Spleen (tissue), 7 donors: ENCODE measurements at regions not wholly inside any gene's neighbourhood (a gene's known extent, or its start where the extent isn't known, plus 50 kb on each side); places are given as distances from the start of the nearest gene placed in this dataset.

Source experiments
- POLR2AphosphoS5 ChIP-seq, 3 donors: sonication (generic); formaldehyde crosslinking; IDR thresholded peaks; one replicate each; pipeline ENCODE4 v1.5.1; 2017; ENCODE audit warnings: antibody characterized with exemption in 3 of 3
- TF ChIP-seq, protein P1 (sequence below), 11 experiments: fragments of 200-600 bp in 7 of 11; fragments of 450-650 bp in 4 of 11; sonication (generic) in 4 of 11; IDR thresholded peaks in 8 of 11; conservative IDR thresholded peaks in 3 of 11; 1 replicate in 7 of 11; 2 replicates in 4 of 11; pipeline versions ENCODE4 v1.4.0 to v1.8.0; 2016 to 2021; ENCODE audit warnings: antibody characterized with exemption in 11 of 11, inconsistent platforms in 4 of 11, mild to moderate bottlenecking in 1 of 11
- donor health status: DM: no; HTN: no; CAD: no; lungs with moderate emphysema.
- donor health status: DM: no; HTN: no; CAD: no.
- donor health status: DM: no; HTN: no; CAD: no.

DNA sequence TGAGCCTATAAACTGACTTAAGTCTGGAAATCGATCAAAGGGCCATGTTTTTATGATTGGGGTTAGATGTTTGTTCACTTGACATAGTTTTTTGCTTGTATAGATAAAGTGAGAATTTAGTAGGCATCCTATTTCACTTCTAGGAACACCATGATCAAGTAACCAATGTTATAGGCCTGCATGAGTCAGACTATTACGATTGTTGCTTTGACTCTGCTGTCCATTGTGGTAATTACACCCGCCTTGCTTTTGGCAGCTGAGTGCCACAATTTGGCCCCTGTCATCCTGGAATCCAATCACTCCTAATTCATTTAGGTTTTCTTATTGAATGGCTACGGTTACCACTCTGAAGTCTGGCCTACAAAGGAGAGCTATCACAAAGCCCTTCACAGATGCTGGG, 67.8 kb upstream of the IL33 start:
- TF ChIP-seq, protein P1, sequence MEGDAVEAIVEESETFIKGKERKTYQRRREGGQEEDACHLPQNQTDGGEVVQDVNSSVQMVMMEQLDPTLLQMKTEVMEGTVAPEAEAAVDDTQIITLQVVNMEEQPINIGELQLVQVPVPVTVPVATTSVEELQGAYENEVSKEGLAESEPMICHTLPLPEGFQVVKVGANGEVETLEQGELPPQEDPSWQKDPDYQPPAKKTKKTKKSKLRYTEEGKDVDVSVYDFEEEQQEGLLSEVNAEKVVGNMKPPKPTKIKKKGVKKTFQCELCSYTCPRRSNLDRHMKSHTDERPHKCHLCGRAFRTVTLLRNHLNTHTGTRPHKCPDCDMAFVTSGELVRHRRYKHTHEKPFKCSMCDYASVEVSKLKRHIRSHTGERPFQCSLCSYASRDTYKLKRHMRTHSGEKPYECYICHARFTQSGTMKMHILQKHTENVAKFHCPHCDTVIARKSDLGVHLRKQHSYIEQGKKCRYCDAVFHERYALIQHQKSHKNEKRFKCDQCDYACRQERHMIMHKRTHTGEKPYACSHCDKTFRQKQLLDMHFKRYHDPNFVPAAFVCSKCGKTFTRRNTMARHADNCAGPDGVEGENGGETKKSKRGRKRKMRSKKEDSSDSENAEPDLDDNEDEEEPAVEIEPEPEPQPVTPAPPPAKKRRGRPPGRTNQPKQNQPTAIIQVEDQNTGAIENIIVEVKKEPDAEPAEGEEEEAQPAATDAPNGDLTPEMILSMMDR (IDR thresholded peaks at IDR 0.05 in 8 of 11, conservative IDR thresholded peaks at IDR 0.05 in 3 of 11), result no peak
- TF ChIP-seq POLR2AphosphoS5 (IDR thresholded peaks at IDR 0.05), result no peak
